Transverse colon (tissue), 4 donors: ENCODE measurements at regions not wholly inside any gene's neighbourhood (a gene's known extent, or its start where the extent isn't known, plus 50 kb on each side); places are given as distances from the start of the nearest gene placed in this dataset.
"Not testable (repeated sequence)": the region's sequence is repeated elsewhere in the genome, so short reads cannot be mapped to it uniquely, and the experiment has no call there.

ENCODE experiments used
- DNase-seq: peaks from one replicate; pipeline ENCODE4 v3.0.0-alpha.2; 2019
- H3K27ac ChIP-seq, 4 donors: fragments of 200-600 bp; sonication (generic); 2 replicates each; pipeline ENCODE4 v1.5.1; 2016 to 2018; ENCODE audit warnings: inconsistent platforms in 4 of 4
- H3K27me3 ChIP-seq: fragments of 200-600 bp; sonication (generic); 2 replicates; pipeline ENCODE4 v1.5.1; 2017; ENCODE audit warnings: inconsistent platforms
- H3K36me3 ChIP-seq, 4 donors: fragments of 200-600 bp; sonication (generic); 2 replicates each; pipeline ENCODE4 v1.5.1; 2017 to 2019; ENCODE audit warnings: inconsistent platforms in 4 of 4
- H3K4me1 ChIP-seq, 4 donors: fragments of 200-600 bp; sonication (generic); 2 replicates each; pipeline ENCODE4 v1.5.1; 2017 to 2020; ENCODE audit warnings: inconsistent platforms in 4 of 4
- H3K4me3 ChIP-seq, 4 donors: fragments of 200-600 bp; sonication (generic); 1 replicate in 1 of 4; 2 replicates in 3 of 4; pipeline versions ENCODE4 v1.5.1 to v1.6.1; 2017 to 2019; ENCODE audit warnings: inconsistent platforms in 4 of 4
- H3K9me3 ChIP-seq, 2 donors: fragments of 200-600 bp; sonication (generic); 2 replicates each; pipeline ENCODE4 v1.5.1; 2017 to 2019; ENCODE audit warnings: inconsistent platforms in 2 of 2
- CTCF ChIP-seq, 5 experiments: fragments of 200-600 bp in 3 of 5; fragments of 450-650 bp in 2 of 5; sonication (generic) in 3 of 5; IDR thresholded peaks; 1 replicate in 2 of 5; 2 replicates in 3 of 5; pipeline ENCODE4 v1.5.1; 2016 to 2017; ENCODE audit warnings: antibody characterized with exemption in 5 of 5, inconsistent platforms in 3 of 5, mild to moderate bottlenecking in 2 of 5, moderate library complexity in 1 of 5
- EP300 ChIP-seq: sonication (generic); formaldehyde crosslinking; IDR thresholded peaks from one replicate; pipeline ENCODE4 v1.6.1; 2017; ENCODE audit warnings: antibody characterized with exemption, low read depth
- POLR2A ChIP-seq: fragments of 450-650 bp; IDR thresholded peaks from one replicate; pipeline ENCODE4 v1.6.1; 2016; ENCODE audit warnings: antibody characterized with exemption, mild to moderate bottlenecking, moderate library complexity
- POLR2AphosphoS5 ChIP-seq, 3 donors: sonication (generic); formaldehyde crosslinking; IDR thresholded peaks; one replicate each; pipeline ENCODE4 v1.6.1; 2016; ENCODE audit warnings: antibody characterized with exemption in 3 of 3
- WGBS, 2 donors: methylation state at CpG; one replicate each; pipeline ENCODE4 v1.1.5; 2018; ENCODE audit warnings: low coverage in 1 of 2; 5-methylcytosine and 5-hydroxymethylcytosine counted together
- in situ Hi-C, 4 donors: fragments of 200-750 bp; cut with MboI; loops; one replicate each; pipeline versions ENCODE4 v1.15.0 to v1.15.1; 2017; ENCODE audit warnings: low sequenced_read_pairs in 3 of 4, low pct_ligation_motif_present in 1 of 4, low pct_unique_long_range_greater_than_20kb in 1 of 4
- intact Hi-C: fragments of 100-400 bp; cut with DNase I; formaldehyde crosslinking; loops from one replicate; pipeline ENCODE4 v1.15.1; 2023; ENCODE audit warnings: low total_unique reads

- Histone ChIP-seq H3K27ac (no peak overlapping the region), H3K4me3 (no peak overlapping the region), H3K27me3 (no peaks in the 10 kb centered on the region), H3K4me1 (no peaks in the 10 kb centered on the region), H3K9me3 (no peaks in the 10 kb centered on the region), H3K36me3 (no peaks in the 10 kb centered on the region)
- in situ Hi-C loops: no loop called here
- no peak for DNase-seq
- intact Hi-C loops: no loop called here
- 54 to 58% methylated on average over 4 of the region's 4 CpGs for WGBS, 2 donors
- no peak for TF ChIP-seq CTCF (IDR thresholded peaks at IDR 0.05)
- TF ChIP-seq EP300: no peak
- TF ChIP-seq POLR2AphosphoS5 (IDR thresholded peaks at IDR 0.05): no peak
- no peak for TF ChIP-seq POLR2A
Observed at GRCh38 chr6:92682516-92683398, 736.6 kb downstream of the EPHA7 start.

GRCh38 chr6:92681401-92681800 is 738.0 kb downstream of the EPHA7 start:
- Histone ChIP-seq H3K4me3 (no peak overlapping the region), H3K27me3 (no peaks in the 10 kb centered on the region), H3K9me3 (no peaks in the 10 kb centered on the region), H3K27ac (no peak overlapping the region), H3K4me1 (no peaks in the 10 kb centered on the region), H3K36me3 (no peaks in the 10 kb centered on the region)
- intact Hi-C loops: no loop called here
- DNase-seq: no peak
- TF ChIP-seq CTCF (IDR thresholded peaks at IDR 0.05) (no peak), EP300 (no peak), POLR2AphosphoS5 (IDR thresholded peaks at IDR 0.05) (no peak), POLR2A (no peak)
- in situ Hi-C loops: no loop called here
- 56 to 60% methylated on average over 1 of the region's 1 CpG for WGBS, 2 donors

- intact Hi-C loops, DNase-seq, H3K4me1 ChIP-seq, H3K36me3 ChIP-seq, H3K4me3 ChIP-seq, H3K27me3 ChIP-seq, H3K27ac ChIP-seq, in situ Hi-C loops, H3K9me3 ChIP-seq: not testable (repeated sequence)
Observed at GRCh38 chr6:92671462-92671861, 747.9 kb downstream of the EPHA7 start.

- no peaks in the 10 kb centered on the region for H3K27me3 ChIP-seq
- no peak overlapping the region for H3K4me3 ChIP-seq
- H3K27ac ChIP-seq: no peak overlapping the region
- H3K4me1 ChIP-seq: no peaks in the 10 kb centered on the region
- in situ Hi-C loops: no loop called here
- no peaks in the 10 kb centered on the region for H3K9me3 ChIP-seq
- WGBS, 2 donors: 39 to 54% methylated on average over 5 of the region's 5 CpGs
- H3K36me3 ChIP-seq: no peaks in the 10 kb centered on the region
- intact Hi-C loops: no loop called here
- DNase-seq: no peak
- TF ChIP-seq CTCF (IDR thresholded peaks at IDR 0.05): no peak
- no peak for TF ChIP-seq EP300
- TF ChIP-seq POLR2AphosphoS5 (IDR thresholded peaks at IDR 0.05): no peak
- TF ChIP-seq POLR2A: no peak
Observed at GRCh38 chr6:92667843-92668242, 751.5 kb downstream of the EPHA7 start.
